RCC 7860 (cell line): ENCODE measurements at regions not wholly inside any gene's neighbourhood (a gene's known extent, or its start where the extent isn't known, plus 50 kb on each side); places are given as distances from the start of the nearest gene placed in this dataset.
A peak's percentile ranks its signal among the peaks of the same experiment; 100 is the strongest.

Source experiments
- DNase-seq: peaks from one replicate; pipeline ENCODE4 v3.0.0-alpha.2; 2015; ENCODE audit warnings: low spot score
- FAIRE-seq: peaks from 2 replicates; lab custom pipeline; 2012; peaks lifted over from hg19 to GRCh38; lab: Jason Lieb, UNC

- FAIRE-seq (no peak), DNase-seq (no peak)
Observed at GRCh38 chr17:71213936-71214335, 906.9 kb upstream of the SOX9 start.

GRCh38 chr17:71217769-71218168, 903.1 kb upstream of the SOX9 start:
- DNase-seq (peak; percentile 10), FAIRE-seq (peak; percentile 16)

GRCh38 chr17:71224824-71225575, 895.8 kb upstream of the SOX9 start:
- FAIRE-seq, result no peak
- DNase-seq, result no peak

GRCh38 chr17:71227841-71228240, 893.0 kb upstream of the SOX9 start:
- FAIRE-seq (no peak), DNase-seq (no peak)

- FAIRE-seq (no peak), DNase-seq (no peak)
Observed at GRCh38 chr17:71229070-71229469, 891.8 kb upstream of the SOX9 start.

- DNase-seq (no peak), FAIRE-seq (no peak)
Observed at GRCh38 chr17:71232801-71233559, 887.8 kb upstream of the SOX9 start.

- DNase-seq, result no peak
- no peak for FAIRE-seq
Observed at GRCh38 chr17:71234349-71234748, 886.5 kb upstream of the SOX9 start.

GRCh38 chr17:71237903-71238538, 882.8 kb upstream of the SOX9 start:
- FAIRE-seq, result peak; percentile 31

GRCh38 chr17:71247441-71248015, 873.3 kb upstream of the SOX9 start:
- FAIRE-seq (no peak), DNase-seq (no peak)

More at GRCh38 chr17:71237903-71238538, 882.8 kb upstream of the SOX9 start:
- DNase-seq, result peak; percentile 31

- DNase-seq (peak; percentile 21), FAIRE-seq (peak; percentile 72)
Observed at GRCh38 chr17:71251276-71251675, 869.5 kb upstream of the SOX9 start.

- no peak for FAIRE-seq
- DNase-seq, result no peak
Observed at GRCh38 chr17:71251951-71252350, 868.9 kb upstream of the SOX9 start.

GRCh38 chr17:71252436-71252835, 868.4 kb upstream of the SOX9 start:
- FAIRE-seq, result no peak

GRCh38 chr17:71257096-71257495, 863.7 kb upstream of the SOX9 start:
- no peak for FAIRE-seq
- DNase-seq, result no peak

More at GRCh38 chr17:71252436-71252835, 868.4 kb upstream of the SOX9 start:
- DNase-seq, result no peak

- FAIRE-seq, result no peak
- DNase-seq, result no peak
Observed at GRCh38 chr17:71260366-71260940, 860.4 kb upstream of the SOX9 start.

GRCh38 chr17:71262586-71262985, 858.2 kb upstream of the SOX9 start:
- no peak for DNase-seq
- no peak for FAIRE-seq

GRCh38 chr17:71267668-71268067, 853.2 kb upstream of the SOX9 start:
- FAIRE-seq (no peak), DNase-seq (no peak)

GRCh38 chr17:71269201-71269600, 851.6 kb upstream of the SOX9 start:
- FAIRE-seq, result no peak

GRCh38 chr17:71273441-71273840, 847.4 kb upstream of the SOX9 start:
- DNase-seq (no peak), FAIRE-seq (no peak)

More at GRCh38 chr17:71269201-71269600, 851.6 kb upstream of the SOX9 start:
- no peak for DNase-seq

- DNase-seq, result no peak
- FAIRE-seq, result no peak
Observed at GRCh38 chr17:71276079-71276478, 844.7 kb upstream of the SOX9 start.

- DNase-seq (no peak), FAIRE-seq (no peak)
Observed at GRCh38 chr17:71283486-71283885, 837.3 kb upstream of the SOX9 start.
